OCI-LY7 (cell line): ENCODE measurements at regions not wholly inside any gene's neighbourhood (a gene's known extent, or its start where the extent isn't known, plus 50 kb on each side); places are given as distances from the start of the nearest gene placed in this dataset.

Source experiments
- BruUV-seq: library from RNA; stranded (reverse); fragments of 400-500 nt; replicated peaks from 2 replicates; lab custom pipeline; 2021; lab: Mats Ljungman, UMichigan
- CTCF ChIA-PET: fragments of 300-600 bp; sonication (Branson Sonifier 250); formaldehyde crosslinking; loops from one replicate; lab custom pipeline; 2022; ENCODE audit warnings: antibody characterized with exemption; ENCODE audit not compliant: unreplicated experiment; lab: Charles Lee
- POLR2A ChIA-PET: fragments of 300-600 bp; sonication (Branson Sonifier 250); formaldehyde crosslinking; loops from one replicate; lab custom pipeline; 2022; ENCODE audit warnings: antibody characterized with exemption; lab: Charles Lee
- DNase-seq: peaks from one replicate; pipeline ENCODE4 v3.0.0-alpha.2; 2015; ENCODE audit warnings: low spot score
- H2AFZ ChIP-seq: fragments of 200-600 bp; sonication (generic), shearing (Covaris generic); 2 replicates; pipeline ENCODE4 v1.6.1; 2014; ENCODE audit warnings: mild to moderate bottlenecking, antibody characterized with exemption, low read length, moderate library complexity
- H3K27ac ChIP-seq: fragments of 200-600 bp; sonication (generic); 2 replicates; pipeline ENCODE4 v1.5.1; 2014; ENCODE audit warnings: mixed run types, low read depth, mild to moderate bottlenecking, moderate library complexity, low read length, inconsistent platforms; ENCODE audit not compliant: poor library complexity, severe bottlenecking
- H3K36me3 ChIP-seq: fragments of 200-600 bp; sonication (generic); 2 replicates; pipeline ENCODE4 v1.6.1; 2014; ENCODE audit warnings: mild to moderate bottlenecking, antibody characterized with exemption, low read length, moderate library complexity, mixed read lengths; ENCODE audit not compliant: insufficient read depth
- H3K4me1 ChIP-seq: fragments of 200-600 bp; sonication (generic); 2 replicates; pipeline ENCODE4 v1.5.1; 2014; ENCODE audit warnings: mild to moderate bottlenecking, low read length; ENCODE audit not compliant: insufficient read depth, poor library complexity, severe bottlenecking
- H3K4me2 ChIP-seq: fragments of 200-600 bp; sonication (generic); 2 replicates; pipeline ENCODE4 v1.6.1; 2014; ENCODE audit warnings: mild to moderate bottlenecking, low read length
- H3K4me3 ChIP-seq: fragments of 200-600 bp; sonication (generic); 2 replicates; pipeline ENCODE4 v1.5.1; 2014; ENCODE audit warnings: mild to moderate bottlenecking, low read depth, low read length; ENCODE audit not compliant: poor library complexity, severe bottlenecking
- H3K79me2 ChIP-seq: fragments of 200-600 bp; sonication (generic); 2 replicates; pipeline ENCODE4 v1.6.1; 2016; ENCODE audit warnings: low read depth, mild to moderate bottlenecking, low read length, moderate library complexity, mixed read lengths; ENCODE audit not compliant: insufficient read depth
- H3K9me2 ChIP-seq: fragments of 200-600 bp; sonication (generic); 2 replicates; pipeline ENCODE4 v1.6.1; 2016; ENCODE audit warnings: mild to moderate bottlenecking, low read length, mixed read lengths; ENCODE audit not compliant: insufficient read depth
- H3K9me3 ChIP-seq: fragments of 200-600 bp; sonication (generic); 2 replicates; pipeline ENCODE4 v1.6.1; 2014; ENCODE audit warnings: mild to moderate bottlenecking, mixed run types, low read length, mixed read lengths
- H4K20me1 ChIP-seq: fragments of 200-600 bp; sonication (generic); 2 replicates; pipeline ENCODE4 v1.6.1; 2014; ENCODE audit warnings: mild to moderate bottlenecking, antibody characterized with exemption, low read length, moderate library complexity, mixed read lengths; ENCODE audit not compliant: insufficient read depth
- EZH2phosphoT487 ChIP-seq: fragments of 200-600 bp; sonication (generic); IDR thresholded peaks from 2 replicates; pipeline ENCODE4 v1.6.1; 2018; ENCODE audit warnings: low read depth, borderline replicate concordance, mild to moderate bottlenecking, mixed run types, antibody characterized with exemption, low read length, moderate library complexity, mixed read lengths
- intact Hi-C: fragments of 100-400 bp; cut with micrococcal nuclease; formaldehyde crosslinking; loops from one replicate; pipeline ENCODE4 v1.10.0; 2022; ENCODE audit not compliant: unreplicated experiment
- TF ChIP-seq, protein P1 (sequence below): fragments of 200-600 bp; sonication (generic); conservative IDR thresholded peaks from 2 replicates; pipeline ENCODE4 v1.5.1; 2014; ENCODE audit warnings: mild to moderate bottlenecking, antibody characterized with exemption, low read length, moderate library complexity, mixed read lengths

DNA sequence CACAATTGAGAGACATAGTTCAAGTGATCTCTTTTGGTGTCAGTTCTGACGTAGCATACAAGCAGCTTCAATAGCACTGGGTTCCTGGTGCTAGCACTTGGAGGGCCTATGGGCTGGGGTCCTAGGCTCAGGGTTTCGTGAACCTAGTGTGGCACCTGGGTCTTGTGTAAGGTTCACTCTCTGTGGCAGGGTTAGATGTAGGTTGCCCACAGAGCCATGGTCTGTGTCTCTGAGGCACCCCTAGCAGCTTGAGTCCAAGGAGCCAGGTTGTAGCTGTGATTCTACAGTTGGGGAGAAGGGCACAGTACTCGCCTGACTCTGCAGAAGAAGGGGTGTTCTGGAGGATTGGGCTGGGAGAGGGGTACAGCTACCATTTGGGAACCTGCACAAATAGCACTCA is 282.6 kb upstream of the LRRC3B start:
- no peaks in the 10 kb centered on the region for H3K79me2 ChIP-seq
- H3K4me2 ChIP-seq: no peak overlapping the region
- no TSS peak for BruUV-seq
- intact Hi-C loops: no loop called here
- POLR2A ChIA-PET: no interaction called here
- H3K4me1 ChIP-seq: no peaks in the 10 kb centered on the region
- H3K4me3 ChIP-seq: no peak overlapping the region
- no peaks in the 10 kb centered on the region for H4K20me1 ChIP-seq
- H3K9me2 ChIP-seq: no peaks in the 10 kb centered on the region
- no peak overlapping the region for H2AFZ ChIP-seq
- no peak for DNase-seq
- H3K27ac ChIP-seq: no peak overlapping the region
- CTCF ChIA-PET: no interaction called here
- TF ChIP-seq, protein P1, sequence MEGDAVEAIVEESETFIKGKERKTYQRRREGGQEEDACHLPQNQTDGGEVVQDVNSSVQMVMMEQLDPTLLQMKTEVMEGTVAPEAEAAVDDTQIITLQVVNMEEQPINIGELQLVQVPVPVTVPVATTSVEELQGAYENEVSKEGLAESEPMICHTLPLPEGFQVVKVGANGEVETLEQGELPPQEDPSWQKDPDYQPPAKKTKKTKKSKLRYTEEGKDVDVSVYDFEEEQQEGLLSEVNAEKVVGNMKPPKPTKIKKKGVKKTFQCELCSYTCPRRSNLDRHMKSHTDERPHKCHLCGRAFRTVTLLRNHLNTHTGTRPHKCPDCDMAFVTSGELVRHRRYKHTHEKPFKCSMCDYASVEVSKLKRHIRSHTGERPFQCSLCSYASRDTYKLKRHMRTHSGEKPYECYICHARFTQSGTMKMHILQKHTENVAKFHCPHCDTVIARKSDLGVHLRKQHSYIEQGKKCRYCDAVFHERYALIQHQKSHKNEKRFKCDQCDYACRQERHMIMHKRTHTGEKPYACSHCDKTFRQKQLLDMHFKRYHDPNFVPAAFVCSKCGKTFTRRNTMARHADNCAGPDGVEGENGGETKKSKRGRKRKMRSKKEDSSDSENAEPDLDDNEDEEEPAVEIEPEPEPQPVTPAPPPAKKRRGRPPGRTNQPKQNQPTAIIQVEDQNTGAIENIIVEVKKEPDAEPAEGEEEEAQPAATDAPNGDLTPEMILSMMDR: no peak
- no peak for TF ChIP-seq EZH2phosphoT487
- H3K36me3 ChIP-seq: no peaks in the 10 kb centered on the region
- H3K9me3 ChIP-seq: no peaks in the 10 kb centered on the region

DNA sequence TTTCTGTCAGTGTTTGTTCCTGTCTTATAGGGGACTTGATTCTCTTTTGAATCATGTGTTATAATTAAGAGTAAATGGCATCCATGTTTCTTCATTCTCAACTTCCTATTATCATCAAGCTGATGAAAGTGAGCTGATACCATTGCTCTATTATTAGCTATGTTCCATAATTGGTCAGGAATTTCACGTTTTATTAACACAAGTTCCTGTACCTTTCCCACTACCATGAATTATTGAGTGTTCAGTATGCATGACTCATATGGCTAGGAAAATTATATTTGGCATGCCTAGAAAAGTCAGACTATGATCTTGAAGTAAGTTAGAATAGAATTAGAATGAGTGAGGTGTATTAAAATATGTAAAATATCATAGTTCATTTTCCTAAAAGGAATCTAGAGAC is 278.9 kb upstream of the LRRC3B start:
- no peaks in the 10 kb centered on the region for H3K79me2 ChIP-seq
- no peaks in the 10 kb centered on the region for H3K4me1 ChIP-seq
- H3K9me3 ChIP-seq: no peaks in the 10 kb centered on the region
- H3K4me3 ChIP-seq: no peak overlapping the region
- no peak for DNase-seq
- H2AFZ ChIP-seq: no peak overlapping the region
- no peaks in the 10 kb centered on the region for H4K20me1 ChIP-seq
- H3K36me3 ChIP-seq: no peaks in the 10 kb centered on the region
- H3K27ac ChIP-seq: no peak overlapping the region
- intact Hi-C loops: no loop called here
- H3K9me2 ChIP-seq: no peaks in the 10 kb centered on the region
- H3K4me2 ChIP-seq: no peak overlapping the region
- no TSS peak for BruUV-seq
- ChIA-PET POLR2A (no interaction called here), CTCF (no interaction called here)
- no peak for TF ChIP-seq EZH2phosphoT487
- TF ChIP-seq, protein P1: no peak

DNA sequence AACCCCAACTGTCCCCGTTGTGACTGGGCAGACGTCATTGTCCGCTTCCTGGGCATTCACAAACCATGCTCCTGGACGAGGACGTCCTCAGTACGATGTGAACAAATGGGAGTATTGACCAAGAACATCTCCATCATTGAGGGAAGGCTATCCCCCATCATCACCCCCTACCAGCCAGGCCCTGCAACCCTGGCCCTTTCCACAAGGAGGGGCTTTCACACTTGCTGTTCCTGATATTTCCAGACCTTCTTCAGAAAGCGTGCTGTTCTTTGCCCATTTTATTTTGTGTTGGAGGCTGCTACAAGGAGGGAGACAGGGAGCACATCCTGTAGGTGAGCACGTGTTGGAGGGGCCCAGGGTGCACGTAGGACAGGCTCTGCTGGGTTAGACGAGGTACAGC is 277.0 kb upstream of the LRRC3B start:
- Histone ChIP-seq H3K79me2 (no peaks in the 10 kb centered on the region), H3K4me1 (no peaks in the 10 kb centered on the region), H3K36me3 (no peaks in the 10 kb centered on the region), H3K27ac (no peak overlapping the region), H4K20me1 (no peaks in the 10 kb centered on the region), H3K4me2 (no peak overlapping the region), H3K4me3 (no peak overlapping the region), H3K9me3 (no peaks in the 10 kb centered on the region), H3K9me2 (no peaks in the 10 kb centered on the region), H2AFZ (no peak overlapping the region)
- intact Hi-C loops: no loop called here
- DNase-seq: no peak
- ChIA-PET CTCF (no interaction called here), POLR2A (no interaction called here)
- no peak for TF ChIP-seq EZH2phosphoT487
- TF ChIP-seq, protein P1: no peak
- no TSS peak for BruUV-seq
